Liver (tissue), 8 donors: ENCODE measurements at regions not wholly inside any gene's neighbourhood (a gene's known extent, or its start where the extent isn't known, plus 50 kb on each side); places are given as distances from the start of the nearest gene placed in this dataset.
A peak's percentile ranks its signal among the peaks of the same experiment; 100 is the strongest.

ENCODE experiments used
- DNase-seq: peaks from one replicate; pipeline ENCODE4 v3.0.0-alpha.2; 2017; ENCODE audit warnings: low spot score
- H3K27ac ChIP-seq, 2 donors: one replicate each; pipeline ENCODE4 v1.7.0; 2013; ENCODE audit warnings: inconsistent platforms in 2 of 2, low read length in 2 of 2, control low read depth in 1 of 2, low read depth in 1 of 2, mild to moderate bottlenecking in 1 of 2
- H3K27me3 ChIP-seq, 4 donors: one replicate each; pipeline versions ENCODE4 v1.6.1 to v1.7.0; 2013; ENCODE audit warnings: low read length in 3 of 4, inconsistent platforms in 1 of 4, mild to moderate bottlenecking in 1 of 4, moderate library complexity in 1 of 4; ENCODE audit not compliant: control insufficient read depth in 4 of 4, insufficient read depth in 4 of 4
- H3K36me3 ChIP-seq, 4 donors: one replicate each; pipeline versions ENCODE4 v1.6.1 to v1.7.0; 2013; ENCODE audit warnings: low read length in 3 of 4, mild to moderate bottlenecking in 3 of 4, low read depth in 1 of 4, moderate library complexity in 1 of 4; ENCODE audit not compliant: control insufficient read depth in 4 of 4, insufficient read depth in 3 of 4
- H3K4me1 ChIP-seq, 4 donors: one replicate each; pipeline versions ENCODE4 v1.6.1 to v1.7.0; 2013; ENCODE audit warnings: low read length in 3 of 4, mild to moderate bottlenecking in 3 of 4, moderate library complexity in 1 of 4; ENCODE audit not compliant: control insufficient read depth in 4 of 4, insufficient read depth in 4 of 4
- H3K4me3 ChIP-seq, 3 donors: one replicate each; pipeline versions ENCODE4 v1.6.1 to v1.7.0; 2013; ENCODE audit warnings: low read length in 3 of 3, control low read depth in 1 of 3, low read depth in 1 of 3, mild to moderate bottlenecking in 1 of 3
- H3K9ac ChIP-seq, 2 donors: one replicate each; pipeline ENCODE4 v1.7.0; 2013; ENCODE audit warnings: low read length in 2 of 2, mild to moderate bottlenecking in 2 of 2, moderate library complexity in 2 of 2, control low read depth in 1 of 2, low read depth in 1 of 2
- H3K9me3 ChIP-seq, 4 donors: one replicate each; pipeline versions ENCODE4 v1.6.1 to v1.7.0; 2013; ENCODE audit warnings: low read length in 3 of 4; ENCODE audit not compliant: control insufficient read depth in 4 of 4
- ATF3 ChIP-seq: IDR thresholded peaks from 2 replicates; pipeline ENCODE4 v1.6.1; 2016; ENCODE audit warnings: antibody characterized with exemption
- EGR1 ChIP-seq, 2 donors: IDR thresholded peaks; 2 replicates each; pipeline ENCODE4 v1.6.1; 2016 to 2018; ENCODE audit warnings: antibody characterized with exemption in 2 of 2, low read depth in 2 of 2
- FOXA1 ChIP-seq: IDR thresholded peaks from 2 replicates; pipeline ENCODE4 v1.6.1; 2016; ENCODE audit warnings: antibody characterized with exemption
- FOXA2 ChIP-seq: IDR thresholded peaks from 2 replicates; pipeline ENCODE4 v1.6.1; 2016; ENCODE audit warnings: antibody characterized with exemption
- GABPA ChIP-seq, 2 donors: IDR thresholded peaks in 1 of 2; conservative IDR thresholded peaks in 1 of 2; 2 replicates each; pipeline ENCODE4 v1.6.1; 2016; ENCODE audit warnings: antibody characterized with exemption in 2 of 2, mild to moderate bottlenecking in 1 of 2, moderate library complexity in 1 of 2
- HNF4A ChIP-seq, 2 donors: conservative IDR thresholded peaks; 2 replicates each; pipeline ENCODE4 v1.6.1; 2016; ENCODE audit warnings: antibody characterized with exemption in 2 of 2, mild to moderate bottlenecking in 2 of 2
- HNF4G ChIP-seq: IDR thresholded peaks from 2 replicates; pipeline ENCODE4 v1.6.1; 2016; ENCODE audit warnings: antibody characterized with exemption
- JUND ChIP-seq, 2 donors: IDR thresholded peaks; 2 replicates each; pipeline ENCODE4 v1.6.1; 2016; ENCODE audit warnings: antibody characterized with exemption in 2 of 2
- NR2F2 ChIP-seq: IDR thresholded peaks from 2 replicates; pipeline ENCODE4 v1.6.1; 2016; ENCODE audit warnings: antibody characterized with exemption
- RAD21 ChIP-seq, 2 donors: IDR thresholded peaks; 2 replicates each; pipeline ENCODE4 v1.6.1; 2016; ENCODE audit warnings: antibody characterized with exemption in 2 of 2, mild to moderate bottlenecking in 2 of 2
- RXRA ChIP-seq, 2 donors: IDR thresholded peaks; 2 replicates each; pipeline ENCODE4 v1.6.1; 2017 to 2018; ENCODE audit warnings: antibody characterized with exemption in 2 of 2, mild to moderate bottlenecking in 1 of 2
- SP1 ChIP-seq: IDR thresholded peaks from 2 replicates; pipeline ENCODE4 v1.6.1; 2018; ENCODE audit warnings: antibody characterized with exemption, mild to moderate bottlenecking
- TAF1 ChIP-seq: conservative IDR thresholded peaks from 2 replicates; pipeline ENCODE4 v1.6.1; 2016; ENCODE audit warnings: antibody characterized with exemption, mild to moderate bottlenecking
- YY1 ChIP-seq: IDR thresholded peaks from 2 replicates; pipeline ENCODE4 v1.6.1; 2016; ENCODE audit warnings: antibody characterized with exemption, mild to moderate bottlenecking
- ZBTB33 ChIP-seq: IDR thresholded peaks from 2 replicates; pipeline ENCODE4 v1.6.1; 2016; ENCODE audit warnings: antibody characterized with exemption
- WGBS: extraction: QIAGEN DNeasy Blood & Tissue Kit; methylation state at CpG from one replicate; pipeline ENCODE4 v1.1.7; 2013; 5-methylcytosine and 5-hydroxymethylcytosine counted together
- TF ChIP-seq, protein P1 (sequence below): fragments of 150-350 bp; IDR thresholded peaks from 2 replicates; pipeline ENCODE4 v1.5.1; 2017; ENCODE audit warnings: improper control_type of control experiment, low read depth, low read length; ENCODE audit not compliant: missing input control
- TF ChIP-seq, protein P2 (sequence below): IDR thresholded peaks from 2 replicates; pipeline ENCODE4 v1.6.1; 2016; ENCODE audit warnings: antibody characterized with exemption, mild to moderate bottlenecking
- donor health status: healthy.
- donor health status: healthy.
- donor health status: healthy.
- donor health status: healthy.
- donor health status: healthy.

GRCh38 chr17:63078707-63079106, 112.7 kb downstream of the TANC2 start:
- TF ChIP-seq NR2F2, result no peak
- TF ChIP-seq JUND (IDR thresholded peaks at IDR 0.05), result no peak
- no peak for TF ChIP-seq YY1
- no peak for TF ChIP-seq TAF1
- TF ChIP-seq, protein P1, sequence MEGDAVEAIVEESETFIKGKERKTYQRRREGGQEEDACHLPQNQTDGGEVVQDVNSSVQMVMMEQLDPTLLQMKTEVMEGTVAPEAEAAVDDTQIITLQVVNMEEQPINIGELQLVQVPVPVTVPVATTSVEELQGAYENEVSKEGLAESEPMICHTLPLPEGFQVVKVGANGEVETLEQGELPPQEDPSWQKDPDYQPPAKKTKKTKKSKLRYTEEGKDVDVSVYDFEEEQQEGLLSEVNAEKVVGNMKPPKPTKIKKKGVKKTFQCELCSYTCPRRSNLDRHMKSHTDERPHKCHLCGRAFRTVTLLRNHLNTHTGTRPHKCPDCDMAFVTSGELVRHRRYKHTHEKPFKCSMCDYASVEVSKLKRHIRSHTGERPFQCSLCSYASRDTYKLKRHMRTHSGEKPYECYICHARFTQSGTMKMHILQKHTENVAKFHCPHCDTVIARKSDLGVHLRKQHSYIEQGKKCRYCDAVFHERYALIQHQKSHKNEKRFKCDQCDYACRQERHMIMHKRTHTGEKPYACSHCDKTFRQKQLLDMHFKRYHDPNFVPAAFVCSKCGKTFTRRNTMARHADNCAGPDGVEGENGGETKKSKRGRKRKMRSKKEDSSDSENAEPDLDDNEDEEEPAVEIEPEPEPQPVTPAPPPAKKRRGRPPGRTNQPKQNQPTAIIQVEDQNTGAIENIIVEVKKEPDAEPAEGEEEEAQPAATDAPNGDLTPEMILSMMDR, result no peak
- no peak for TF ChIP-seq HNF4A (conservative IDR thresholded peaks at IDR 0.05)
- TF ChIP-seq GABPA (IDR thresholded peaks at IDR 0.05 in 1 of 2, conservative IDR thresholded peaks at IDR 0.05 in 1 of 2), result no peak
- TF ChIP-seq RAD21 (IDR thresholded peaks at IDR 0.05), result no peak
- TF ChIP-seq EGR1 (IDR thresholded peaks at IDR 0.05; ENCODE audit: low read depth in 2 of 2), result no peak
- no peak for TF ChIP-seq HNF4G
- TF ChIP-seq ATF3, result no peak
- no peaks in the 10 kb centered on the region for H3K9me3 ChIP-seq
- WGBS, result 83% methylated on average over 3 of the region's 3 CpGs

GRCh38 chr17:63082273-63082861, 116.3 kb downstream of the TANC2 start:
- 90% methylated on average over 2 of the region's 2 CpGs for WGBS

More at GRCh38 chr17:63078707-63079106, 112.7 kb downstream of the TANC2 start:
- H3K36me3 ChIP-seq, result no peaks in the 10 kb centered on the region
- no peak overlapping the region for H3K4me3 ChIP-seq
- H3K9ac ChIP-seq, result no peak overlapping the region
- H3K27me3 ChIP-seq, result no peaks in the 10 kb centered on the region
- DNase-seq, result no peak
- H3K4me1 ChIP-seq, result no peaks in the 10 kb centered on the region
- no peak overlapping the region for H3K27ac ChIP-seq

DNA sequence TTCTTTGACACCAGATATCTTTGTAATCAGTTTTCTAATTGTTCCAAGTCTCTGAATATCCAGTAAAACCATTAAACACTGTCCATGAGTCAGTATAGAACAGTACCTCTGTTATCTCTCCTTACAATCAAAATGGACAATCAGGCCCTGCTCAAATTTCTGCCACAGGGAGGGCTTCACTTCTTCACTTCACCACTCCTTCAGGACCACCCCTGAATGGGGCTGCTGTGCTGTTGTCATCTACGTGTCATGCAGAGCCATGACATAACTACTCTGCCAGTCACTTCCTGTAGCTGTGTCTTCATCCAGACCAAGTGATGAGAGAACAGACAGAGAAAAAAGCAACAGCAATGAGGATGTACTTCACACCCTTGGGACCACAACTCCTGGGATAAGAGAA, 116.9 kb downstream of the TANC2 start:
- H3K27ac ChIP-seq, result no peak overlapping the region
- DNase-seq, result no peak
- WGBS, result 89% methylated on average over 1 of the region's 1 CpG

More at GRCh38 chr17:63082273-63082861, 116.3 kb downstream of the TANC2 start:
- TF ChIP-seq, protein P1, result no peak
- TF ChIP-seq RXRA (IDR thresholded peaks at IDR 0.05) (no peak), SP1 (no peak), FOXA2 (no peak), RAD21 (IDR thresholded peaks at IDR 0.05) (peak; percentile 46 to 47), TAF1 (no peak)
- Histone ChIP-seq H3K36me3 (no peaks in the 10 kb centered on the region), H3K4me3 (no peak overlapping the region), H3K27ac (no peak overlapping the region), H3K4me1 (no peaks in the 10 kb centered on the region), H3K9ac (no peak overlapping the region), H3K9me3 (no peaks in the 10 kb centered on the region), H3K27me3 (no peaks in the 10 kb centered on the region)
- DNase-seq, result no peak

More for the DNA sequence above, 116.9 kb downstream of the TANC2 start:
- Histone ChIP-seq H3K9ac (no peak overlapping the region), H3K4me1 (no peaks in the 10 kb centered on the region), H3K9me3 (no peaks in the 10 kb centered on the region), H3K27me3 (no peaks in the 10 kb centered on the region), H3K4me3 (no peak overlapping the region), H3K36me3 (no peaks in the 10 kb centered on the region)
- no peak for TF ChIP-seq SP1
- no peak for TF ChIP-seq TAF1
- TF ChIP-seq ZBTB33, result no peak
- TF ChIP-seq YY1, result no peak
- no peak for TF ChIP-seq JUND (IDR thresholded peaks at IDR 0.05)
- TF ChIP-seq FOXA1, result no peak
- TF ChIP-seq, protein P2, sequence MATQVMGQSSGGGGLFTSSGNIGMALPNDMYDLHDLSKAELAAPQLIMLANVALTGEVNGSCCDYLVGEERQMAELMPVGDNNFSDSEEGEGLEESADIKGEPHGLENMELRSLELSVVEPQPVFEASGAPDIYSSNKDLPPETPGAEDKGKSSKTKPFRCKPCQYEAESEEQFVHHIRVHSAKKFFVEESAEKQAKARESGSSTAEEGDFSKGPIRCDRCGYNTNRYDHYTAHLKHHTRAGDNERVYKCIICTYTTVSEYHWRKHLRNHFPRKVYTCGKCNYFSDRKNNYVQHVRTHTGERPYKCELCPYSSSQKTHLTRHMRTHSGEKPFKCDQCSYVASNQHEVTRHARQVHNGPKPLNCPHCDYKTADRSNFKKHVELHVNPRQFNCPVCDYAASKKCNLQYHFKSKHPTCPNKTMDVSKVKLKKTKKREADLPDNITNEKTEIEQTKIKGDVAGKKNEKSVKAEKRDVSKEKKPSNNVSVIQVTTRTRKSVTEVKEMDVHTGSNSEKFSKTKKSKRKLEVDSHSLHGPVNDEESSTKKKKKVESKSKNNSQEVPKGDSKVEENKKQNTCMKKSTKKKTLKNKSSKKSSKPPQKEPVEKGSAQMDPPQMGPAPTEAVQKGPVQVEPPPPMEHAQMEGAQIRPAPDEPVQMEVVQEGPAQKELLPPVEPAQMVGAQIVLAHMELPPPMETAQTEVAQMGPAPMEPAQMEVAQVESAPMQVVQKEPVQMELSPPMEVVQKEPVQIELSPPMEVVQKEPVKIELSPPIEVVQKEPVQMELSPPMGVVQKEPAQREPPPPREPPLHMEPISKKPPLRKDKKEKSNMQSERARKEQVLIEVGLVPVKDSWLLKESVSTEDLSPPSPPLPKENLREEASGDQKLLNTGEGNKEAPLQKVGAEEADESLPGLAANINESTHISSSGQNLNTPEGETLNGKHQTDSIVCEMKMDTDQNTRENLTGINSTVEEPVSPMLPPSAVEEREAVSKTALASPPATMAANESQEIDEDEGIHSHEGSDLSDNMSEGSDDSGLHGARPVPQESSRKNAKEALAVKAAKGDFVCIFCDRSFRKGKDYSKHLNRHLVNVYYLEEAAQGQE, result no peak
- TF ChIP-seq NR2F2, result no peak
- TF ChIP-seq FOXA2, result no peak
